GM12878 (cell line): ENCODE measurements at regions not wholly inside any gene's neighbourhood (a gene's known extent, or its start where the extent isn't known, plus 50 kb on each side); places are given as distances from the start of the nearest gene placed in this dataset.

ENCODE experiments used
- CBFB ChIP-seq: IDR thresholded peaks from 2 replicates; pipeline ENCODE4 v1.6.1; 2016; ENCODE audit warnings: antibody characterized with exemption, low read depth
- FOS ChIP-seq: IDR thresholded peaks from 3 replicates; pipeline ENCODE4 v1.6.1; 2011; ENCODE audit warnings: borderline replicate concordance; ENCODE audit not compliant: insufficient read length; ENCODE audit errors: extremely low read depth
- HDAC2 ChIP-seq: fragments of 200-600 bp; sonication (generic); IDR thresholded peaks from 2 replicates; pipeline ENCODE4 v1.6.1; 2017
- MTA2 ChIP-seq: fragments of 450-650 bp; IDR thresholded peaks from 2 replicates; pipeline ENCODE4 v1.6.1; 2016; ENCODE audit warnings: low read depth, mild to moderate bottlenecking, moderate library complexity
- PML ChIP-seq: IDR thresholded peaks from 2 replicates; pipeline ENCODE4 v1.6.1; 2012; ENCODE audit warnings: low read length, inconsistent platforms
- POLR2A ChIP-seq: IDR thresholded peaks from 2 replicates; pipeline ENCODE4 v1.6.1; 2011; ENCODE audit warnings: low read depth, mild to moderate bottlenecking, low read length
- RAD21 ChIP-seq: IDR thresholded peaks from 2 replicates; pipeline ENCODE4 v1.6.1; 2011; ENCODE audit warnings: mild to moderate bottlenecking, low read depth, low read length, moderate library complexity; ENCODE audit not compliant: insufficient read depth
- RAD51 ChIP-seq: fragments of 450-650 bp; IDR thresholded peaks from 2 replicates; pipeline ENCODE4 v1.6.1; 2016; ENCODE audit warnings: moderate library complexity, mild to moderate bottlenecking, inconsistent platforms
- RBBP5 ChIP-seq: fragments of 200-600 bp; sonication (generic); conservative IDR thresholded peaks from 2 replicates; pipeline ENCODE4 v1.6.1; 2016
- SPI1 ChIP-seq: IDR thresholded peaks from 2 replicates; pipeline ENCODE4 v1.6.1; 2011; ENCODE audit warnings: low read depth, mild to moderate bottlenecking, low read length, moderate library complexity, borderline replicate concordance; ENCODE audit not compliant: insufficient read depth
- TAF1 ChIP-seq: IDR thresholded peaks from 2 replicates; pipeline ENCODE4 v1.6.1; 2011; ENCODE audit warnings: mild to moderate bottlenecking, low read depth, low read length, borderline replicate concordance
- YY1 ChIP-seq: IDR thresholded peaks from 2 replicates; pipeline ENCODE4 v1.6.1; 2011; ENCODE audit warnings: low read depth, mild to moderate bottlenecking, low read length
- TF ChIP-seq, protein P1 (sequence below), 3 experiments: IDR thresholded peaks in 2 of 3; conservative IDR thresholded peaks in 1 of 3; 2 replicates each; pipeline ENCODE4 v1.5.1; 2011; ENCODE audit warnings: low read depth in 3 of 3, low read length in 3 of 3, mild to moderate bottlenecking in 3 of 3, control low read depth in 2 of 3, moderate library complexity in 2 of 3, inconsistent platforms in 1 of 3, mixed read lengths in 1 of 3; ENCODE audit not compliant: control insufficient read depth in 2 of 3, insufficient read depth in 1 of 3; ENCODE audit errors: extremely low read depth in 1 of 3

DNA sequence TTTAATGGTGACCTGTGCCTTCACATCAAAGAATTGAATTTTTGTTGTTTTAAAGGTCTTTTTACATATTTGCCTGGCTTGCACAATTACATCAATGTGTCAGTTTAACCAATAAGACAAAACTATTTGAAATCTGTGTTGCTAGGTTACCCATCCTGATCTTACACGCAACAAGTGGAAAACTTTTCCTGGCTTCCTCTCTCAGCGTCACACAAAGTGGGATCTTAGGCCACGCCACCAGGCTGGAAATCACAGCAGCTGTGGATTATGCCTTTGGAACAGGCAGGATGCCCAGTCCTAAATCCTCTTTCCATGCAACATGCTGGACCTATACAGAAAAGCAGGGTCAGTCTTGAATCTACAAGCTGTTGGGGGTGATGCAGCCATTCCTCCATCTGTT lies 298.2 kb upstream of the HNRNPA3 start:
- TF ChIP-seq, protein P1, sequence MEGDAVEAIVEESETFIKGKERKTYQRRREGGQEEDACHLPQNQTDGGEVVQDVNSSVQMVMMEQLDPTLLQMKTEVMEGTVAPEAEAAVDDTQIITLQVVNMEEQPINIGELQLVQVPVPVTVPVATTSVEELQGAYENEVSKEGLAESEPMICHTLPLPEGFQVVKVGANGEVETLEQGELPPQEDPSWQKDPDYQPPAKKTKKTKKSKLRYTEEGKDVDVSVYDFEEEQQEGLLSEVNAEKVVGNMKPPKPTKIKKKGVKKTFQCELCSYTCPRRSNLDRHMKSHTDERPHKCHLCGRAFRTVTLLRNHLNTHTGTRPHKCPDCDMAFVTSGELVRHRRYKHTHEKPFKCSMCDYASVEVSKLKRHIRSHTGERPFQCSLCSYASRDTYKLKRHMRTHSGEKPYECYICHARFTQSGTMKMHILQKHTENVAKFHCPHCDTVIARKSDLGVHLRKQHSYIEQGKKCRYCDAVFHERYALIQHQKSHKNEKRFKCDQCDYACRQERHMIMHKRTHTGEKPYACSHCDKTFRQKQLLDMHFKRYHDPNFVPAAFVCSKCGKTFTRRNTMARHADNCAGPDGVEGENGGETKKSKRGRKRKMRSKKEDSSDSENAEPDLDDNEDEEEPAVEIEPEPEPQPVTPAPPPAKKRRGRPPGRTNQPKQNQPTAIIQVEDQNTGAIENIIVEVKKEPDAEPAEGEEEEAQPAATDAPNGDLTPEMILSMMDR (IDR thresholded peaks at IDR 0.05 in 2 of 3, conservative IDR thresholded peaks at IDR 0.05 in 1 of 3; ENCODE audit: control insufficient read depth in 2 of 3, extremely low read depth in 1 of 3, insufficient read depth in 1 of 3, low read depth in 3 of 3, low read length in 3 of 3), result no peak
- no peak for TF ChIP-seq HDAC2
- TF ChIP-seq RBBP5, result no peak
- TF ChIP-seq RAD21, result no peak
- TF ChIP-seq RAD51, result no peak
- TF ChIP-seq TAF1, result no peak
- no peak for TF ChIP-seq POLR2A
- TF ChIP-seq MTA2, result no peak
- no peak for TF ChIP-seq FOS
- TF ChIP-seq SPI1, result no peak
- no peak for TF ChIP-seq CBFB
- TF ChIP-seq PML, result no peak
- no peak for TF ChIP-seq YY1
